Fibroblast of skin of left quadriceps (primary cell): ENCODE measurements at regions not wholly inside any gene's neighbourhood (a gene's known extent, or its start where the extent isn't known, plus 50 kb on each side); places are given as distances from the start of the nearest gene placed in this dataset.
A peak's percentile ranks its signal among the peaks of the same experiment; 100 is the strongest.

Source experiments
- DNase-seq, 2 experiments: peaks; one replicate each; pipeline ENCODE4 v3.0.0-alpha.2; 2013; ENCODE audit warnings: low read depth in 2 of 2

DNA sequence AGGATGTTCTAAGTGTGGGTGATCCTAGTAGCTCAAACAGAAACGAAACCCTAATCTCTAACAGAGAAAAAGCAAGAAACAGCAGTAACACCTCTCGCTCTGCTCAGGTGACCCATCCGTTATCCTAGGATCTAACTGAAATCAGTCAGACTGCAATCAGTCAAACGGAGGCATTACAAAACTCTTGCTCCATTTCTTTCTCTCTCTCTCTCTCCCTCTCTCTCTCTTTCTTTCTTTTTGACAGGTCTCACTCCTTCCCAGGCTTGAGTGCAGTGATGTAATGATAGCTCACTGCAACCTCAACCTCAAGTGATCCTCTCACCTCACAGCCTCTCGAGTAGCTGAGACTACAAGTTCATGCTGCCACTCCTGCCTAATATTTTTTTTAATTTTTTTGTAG lies 1283.5 kb upstream of the CELF2 start:
- no peak for DNase-seq

DNA sequence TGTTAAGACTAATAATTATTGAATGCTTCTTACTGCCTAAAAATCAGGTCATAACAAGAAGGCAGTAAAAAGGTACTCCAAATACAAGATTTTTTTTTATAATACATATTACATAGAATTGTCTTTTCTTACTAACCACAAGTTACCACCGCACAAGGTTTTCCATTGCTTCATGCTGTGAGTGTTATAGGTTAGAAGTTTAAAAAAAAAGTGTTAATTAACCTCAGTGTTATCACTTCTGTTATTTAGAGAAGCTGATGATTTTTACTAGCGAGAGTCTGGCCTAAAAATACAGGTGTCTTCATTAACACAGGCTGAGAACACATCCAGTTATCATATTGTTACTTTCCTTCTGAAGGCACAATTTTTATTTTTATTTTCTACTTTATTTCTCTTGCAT lies 1281.9 kb upstream of the CELF2 start:
- no peak for DNase-seq

DNA sequence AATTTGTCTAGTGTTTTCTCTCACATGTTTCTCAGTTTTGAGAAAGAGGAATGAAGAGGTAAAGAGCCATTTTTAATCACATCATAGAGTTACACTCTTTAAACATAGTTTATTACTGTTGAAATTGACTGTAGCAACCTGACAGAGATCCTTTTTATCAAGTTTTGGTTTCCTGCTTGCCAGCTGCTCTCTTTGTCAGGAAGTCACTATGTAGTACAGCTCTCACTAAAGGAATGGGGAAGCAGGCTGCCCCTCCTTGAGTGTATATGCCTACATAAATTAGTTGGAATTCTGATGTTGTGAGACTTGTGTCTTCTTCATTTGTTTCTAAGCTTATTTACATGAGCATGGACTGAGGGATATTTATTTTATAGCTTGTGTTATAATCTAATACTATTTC lies 1274.0 kb upstream of the CELF2 start:
- no peak for DNase-seq

DNA sequence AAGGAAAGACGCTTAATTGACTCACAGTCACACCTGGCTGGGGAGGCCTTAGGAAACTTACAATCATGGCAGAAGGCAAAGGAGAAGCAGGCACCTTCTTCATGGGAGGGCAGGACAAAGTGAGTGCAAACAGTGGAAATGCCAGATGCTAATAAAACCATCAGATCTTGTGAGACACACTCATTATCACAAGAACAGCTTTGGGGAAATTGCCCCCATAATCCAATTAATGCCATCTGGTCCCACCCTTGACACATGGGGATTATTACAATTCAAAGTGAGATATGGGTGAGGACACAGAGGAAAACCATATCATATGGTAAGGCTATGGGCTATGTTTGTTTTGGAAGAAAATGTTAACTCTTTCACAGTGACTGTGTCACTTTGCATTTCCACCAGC lies 1272.5 kb upstream of the CELF2 start:
- no peak for DNase-seq

DNA sequence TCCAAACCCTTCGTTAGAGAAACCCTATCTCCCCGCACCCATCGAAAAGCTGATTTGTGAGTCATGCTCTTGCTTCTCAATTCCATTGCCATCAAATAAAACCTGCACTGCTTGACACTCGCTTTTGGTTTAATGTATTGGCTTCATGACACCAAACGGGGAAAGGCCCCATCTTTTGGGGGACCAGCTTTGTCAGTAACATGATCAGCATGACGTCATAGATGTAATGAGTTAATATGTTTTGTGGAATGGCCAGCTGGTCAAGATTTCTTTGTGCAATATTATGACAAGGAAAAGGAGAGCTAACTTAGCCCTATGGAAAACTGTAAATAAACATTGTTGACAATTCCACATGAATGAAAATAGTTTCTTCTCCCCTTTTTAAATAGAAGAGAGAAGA lies 1260.5 kb upstream of the CELF2 start:
- no peak for DNase-seq

DNA sequence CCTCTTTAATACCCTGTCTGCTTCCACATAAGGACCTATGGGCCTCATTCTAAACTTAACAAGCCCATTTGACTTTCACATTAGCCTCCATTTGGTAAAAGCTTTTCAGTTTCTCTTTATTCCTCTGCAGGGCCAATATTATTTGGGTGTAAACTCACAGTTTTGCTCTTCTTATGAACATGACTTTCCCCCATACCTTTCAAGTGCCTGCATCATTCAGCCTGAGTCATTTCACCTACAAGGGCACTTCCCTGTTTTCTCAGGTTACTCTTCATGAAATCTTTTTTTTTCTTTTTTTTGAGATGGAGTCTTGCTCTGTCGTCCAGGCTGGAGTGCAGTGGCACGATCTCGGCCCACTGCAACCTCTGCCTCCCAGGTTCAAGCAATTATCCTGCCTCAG lies 1258.1 kb upstream of the CELF2 start:
- DNase-seq, result no peak

DNA sequence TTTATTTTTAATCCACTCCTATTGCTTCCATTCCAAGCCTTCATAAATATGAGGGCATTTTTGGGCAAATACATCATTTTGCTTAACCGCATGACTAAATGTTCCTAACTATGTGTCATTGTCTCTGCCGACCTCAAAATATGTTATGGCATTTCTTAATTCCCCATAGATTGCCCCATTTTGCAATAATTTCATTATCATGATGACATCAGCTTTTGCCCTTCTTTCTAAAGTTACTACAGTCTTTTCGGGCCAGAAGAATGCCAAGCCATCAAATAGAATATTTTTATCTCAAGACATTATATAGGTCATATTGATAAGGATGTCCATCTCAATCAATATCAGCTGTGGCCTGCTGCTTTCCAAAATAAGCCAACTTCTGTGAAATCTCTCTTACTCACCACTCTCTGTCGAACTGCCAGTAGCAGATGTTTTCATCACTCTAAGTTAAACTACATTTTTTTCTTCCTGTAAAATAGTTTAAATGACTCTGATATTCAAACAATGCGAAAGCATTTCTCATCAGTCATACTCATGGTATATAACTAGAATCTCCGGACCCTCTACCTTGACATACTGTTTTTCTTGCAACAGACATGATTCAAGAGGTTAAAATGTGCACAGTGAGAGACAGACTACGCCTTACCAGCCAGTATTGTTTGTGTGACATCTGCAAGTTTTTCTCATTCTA lies 1254.6 kb upstream of the CELF2 start:
- DNase-seq, result peak; percentile 89 to 91

DNA sequence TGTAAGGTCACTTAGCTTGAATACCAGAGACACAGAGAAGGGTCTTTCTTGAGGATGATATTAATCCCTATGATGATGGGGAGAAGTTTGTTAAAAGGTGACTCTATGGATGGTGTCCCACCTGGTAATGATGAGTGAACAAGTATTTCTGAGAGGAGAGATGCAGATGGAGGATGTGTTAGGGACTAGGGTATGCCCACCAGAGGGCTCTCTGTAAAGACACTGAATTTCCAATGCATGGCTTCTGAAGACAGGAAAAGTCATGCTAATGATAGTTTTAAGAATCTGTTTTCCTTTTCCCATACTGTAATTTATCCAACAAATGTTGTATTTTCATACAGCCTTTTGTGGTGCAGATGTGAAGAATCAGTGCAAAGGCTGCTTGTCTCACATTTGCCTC lies 1250.9 kb upstream of the CELF2 start:
- DNase-seq, result no peak

DNA sequence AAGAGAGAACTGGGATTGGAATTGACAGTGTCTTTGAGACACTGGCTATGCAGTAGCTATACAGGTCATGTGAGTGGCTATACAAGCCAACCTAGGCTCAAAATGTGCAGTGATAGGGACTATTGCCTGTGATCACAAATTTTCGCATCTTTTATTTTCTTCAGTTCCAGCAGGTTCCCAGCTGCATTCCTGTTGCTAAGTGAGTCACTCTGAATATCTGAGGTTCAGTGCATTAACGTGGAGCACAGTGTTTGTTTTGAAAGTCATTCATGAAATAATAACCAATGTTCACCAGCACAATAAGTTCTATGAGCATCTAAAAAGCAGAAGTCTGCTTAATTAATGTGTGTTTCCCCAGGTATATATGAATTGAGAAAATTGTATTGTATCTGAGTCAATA lies 1236.0 kb upstream of the CELF2 start:
- no peak for DNase-seq

DNA sequence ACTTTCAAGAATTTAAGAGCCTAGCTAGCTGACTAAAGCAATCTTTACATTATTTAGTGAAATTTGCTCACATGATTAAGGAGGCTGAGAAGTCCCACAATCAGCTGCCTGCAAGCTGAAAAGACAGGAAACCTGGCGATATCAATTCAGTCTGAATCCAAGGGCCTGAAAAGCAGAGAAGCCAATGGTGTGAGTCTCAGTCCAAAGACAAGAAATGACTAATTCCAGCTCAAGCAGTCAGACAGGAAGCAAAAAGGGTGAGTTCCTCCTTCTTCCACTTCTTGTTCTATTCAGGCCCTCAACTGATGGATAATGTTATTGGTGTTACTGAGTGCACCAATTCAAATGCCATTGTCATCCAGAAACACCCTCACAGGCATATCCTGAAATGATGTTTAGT lies 1231.6 kb upstream of the CELF2 start:
- no peak for DNase-seq

DNA sequence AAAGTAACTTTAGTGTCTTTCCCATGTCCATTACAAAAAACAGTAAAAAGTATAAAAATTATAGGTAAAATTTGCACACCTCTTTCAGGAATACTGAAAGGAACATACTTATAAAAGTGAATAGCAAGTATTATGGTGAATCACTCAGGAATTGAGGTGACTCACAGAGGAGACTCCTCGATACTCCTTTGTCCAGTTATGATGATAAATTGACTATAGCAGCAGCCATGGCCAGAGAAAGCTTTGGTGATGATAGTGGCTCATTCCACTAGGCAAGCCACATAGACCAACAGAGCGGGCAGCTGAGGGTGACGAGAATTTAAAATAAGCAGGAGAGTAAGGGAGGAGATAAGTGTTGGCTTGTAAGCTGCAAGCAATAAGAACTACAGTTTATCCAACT lies 1231.1 kb upstream of the CELF2 start:
- peak in 1 of 2 experiments; percentile 24 for DNase-seq

DNA sequence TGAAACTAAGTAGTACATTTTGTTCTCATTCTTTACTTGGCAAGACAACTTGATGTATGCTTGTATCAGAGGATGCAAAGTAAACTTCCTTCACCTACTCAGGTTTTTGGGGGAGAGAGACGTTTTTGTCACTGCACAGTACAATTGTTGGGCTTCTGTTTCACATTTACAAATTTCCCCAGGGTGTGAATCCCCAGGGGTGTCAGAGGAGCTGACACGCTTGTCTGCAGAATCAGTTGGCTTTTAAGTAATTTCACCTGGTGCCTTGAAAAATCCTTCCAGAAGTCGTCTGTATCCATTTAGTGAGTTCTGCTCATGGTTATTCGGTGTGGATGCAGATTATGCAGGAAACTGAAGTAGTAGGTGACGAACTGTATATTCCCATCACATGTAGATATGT lies 1227.7 kb upstream of the CELF2 start:
- DNase-seq, result no peak

DNA sequence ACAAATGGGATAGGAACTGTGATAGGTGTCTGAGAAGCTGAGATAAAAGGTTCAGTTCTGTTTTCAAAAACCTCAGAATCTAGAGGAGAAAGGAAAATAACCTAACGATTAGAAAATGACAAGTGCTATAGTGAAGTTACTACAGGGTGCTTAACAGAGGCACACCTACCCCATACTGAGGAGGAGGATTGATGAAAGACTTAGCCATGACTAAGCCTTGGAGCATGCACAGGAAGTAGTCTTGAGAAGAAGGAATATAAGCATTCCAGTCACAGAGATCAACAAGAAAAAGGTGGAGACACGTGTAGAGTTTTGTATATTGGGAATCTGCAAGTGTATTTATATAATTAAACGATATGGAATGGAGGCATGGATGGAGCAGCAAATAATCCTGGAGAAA lies 1225.5 kb upstream of the CELF2 start:
- no peak for DNase-seq

DNA sequence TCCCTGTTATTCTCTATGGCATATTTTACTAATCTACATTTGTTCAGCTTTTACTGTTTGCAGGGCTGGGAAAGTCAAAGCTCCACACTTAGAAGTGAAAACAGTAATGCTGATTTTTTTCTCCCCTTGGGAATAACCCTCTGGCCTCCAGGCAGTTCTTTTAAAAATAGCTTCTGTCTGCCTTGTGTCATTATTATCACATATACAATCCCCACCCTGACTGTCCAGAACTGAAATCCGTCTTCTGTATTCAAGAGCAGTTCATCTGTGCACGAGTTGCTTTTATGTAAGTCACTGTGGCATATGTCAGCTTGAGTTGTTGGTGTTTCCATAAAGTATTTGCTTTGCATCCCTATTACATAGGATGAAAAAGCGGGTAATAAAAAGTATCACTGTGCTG lies 1221.1 kb upstream of the CELF2 start:
- no peak for DNase-seq

DNA sequence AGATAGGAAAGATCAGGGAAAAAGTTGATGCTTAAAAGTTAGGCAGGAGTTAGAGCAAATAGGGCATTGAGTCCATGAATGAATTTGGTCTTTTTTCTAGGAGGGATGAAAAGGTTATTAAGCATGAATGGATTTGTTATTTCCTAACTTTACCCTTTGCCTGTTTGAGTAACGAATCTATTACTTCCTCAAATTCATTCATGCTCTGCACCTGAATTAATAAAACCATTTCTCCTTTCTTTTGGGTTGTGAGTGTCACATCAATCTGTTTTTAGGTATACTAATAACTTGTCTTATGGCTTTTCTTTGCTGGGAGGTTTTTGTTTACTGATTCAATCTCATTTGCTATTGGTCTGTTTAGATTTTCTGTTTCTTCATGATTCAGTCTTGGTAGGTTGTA lies 1217.7 kb upstream of the CELF2 start:
- no peak for DNase-seq

DNA sequence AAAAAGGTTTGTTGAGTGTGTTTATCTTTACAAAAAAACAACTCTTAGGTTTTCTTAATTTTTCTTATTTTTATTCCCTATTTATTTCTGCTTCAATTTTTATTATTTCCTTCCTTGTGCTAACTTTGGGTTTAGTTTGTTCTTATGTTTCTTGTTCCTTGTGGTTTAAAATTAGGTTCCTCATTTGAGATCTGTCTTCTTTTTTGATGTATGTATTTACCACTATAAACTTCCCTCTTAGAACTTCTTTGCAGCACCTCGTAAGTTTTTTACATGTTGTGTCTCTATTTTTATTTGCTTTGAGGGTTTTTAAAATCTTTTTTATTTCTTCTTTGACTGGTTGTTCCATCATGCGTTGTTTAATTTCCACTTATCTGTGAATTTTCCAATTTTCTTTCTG lies 1217.1 kb upstream of the CELF2 start:
- no peak for DNase-seq

DNA sequence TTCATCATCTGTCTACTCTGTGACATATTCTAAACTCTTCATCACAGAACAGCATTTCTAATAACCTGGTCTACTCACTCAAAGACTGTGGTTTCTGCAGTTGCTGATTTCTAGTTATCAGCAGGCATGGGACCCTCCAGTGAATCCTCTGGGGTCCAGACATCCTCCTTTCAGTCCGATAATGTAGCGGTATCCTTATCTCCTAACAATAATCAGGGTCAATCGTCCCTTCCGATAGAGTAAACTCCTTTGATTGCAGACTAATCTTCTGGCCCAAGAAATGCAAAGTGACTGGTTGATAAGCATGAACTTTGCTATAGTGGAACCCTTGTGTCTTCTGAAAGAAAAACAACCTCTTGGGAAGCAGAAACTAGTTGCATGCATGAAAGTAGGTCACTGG lies 1209.8 kb upstream of the CELF2 start:
- no peak for DNase-seq

DNA sequence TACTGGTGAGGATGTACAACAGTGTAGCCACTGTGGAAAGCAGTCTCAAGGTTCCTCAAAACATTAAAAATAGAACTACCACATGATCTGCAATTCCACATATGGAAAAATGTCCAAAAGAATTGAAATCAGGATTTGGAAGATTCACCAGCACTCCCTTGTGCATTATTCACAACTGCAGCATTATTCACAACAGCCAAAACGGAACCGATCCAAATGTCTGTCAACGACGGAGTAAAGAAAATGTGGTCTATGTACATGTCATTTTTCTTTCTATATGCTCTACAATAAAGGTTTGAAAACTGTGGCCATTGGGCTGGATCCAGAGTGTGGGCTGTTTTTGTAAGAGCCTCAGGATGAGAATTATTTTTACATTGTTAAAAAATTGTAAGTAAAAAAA lies 1206.1 kb upstream of the CELF2 start:
- DNase-seq, result peak in 1 of 2 experiments; percentile 6

DNA sequence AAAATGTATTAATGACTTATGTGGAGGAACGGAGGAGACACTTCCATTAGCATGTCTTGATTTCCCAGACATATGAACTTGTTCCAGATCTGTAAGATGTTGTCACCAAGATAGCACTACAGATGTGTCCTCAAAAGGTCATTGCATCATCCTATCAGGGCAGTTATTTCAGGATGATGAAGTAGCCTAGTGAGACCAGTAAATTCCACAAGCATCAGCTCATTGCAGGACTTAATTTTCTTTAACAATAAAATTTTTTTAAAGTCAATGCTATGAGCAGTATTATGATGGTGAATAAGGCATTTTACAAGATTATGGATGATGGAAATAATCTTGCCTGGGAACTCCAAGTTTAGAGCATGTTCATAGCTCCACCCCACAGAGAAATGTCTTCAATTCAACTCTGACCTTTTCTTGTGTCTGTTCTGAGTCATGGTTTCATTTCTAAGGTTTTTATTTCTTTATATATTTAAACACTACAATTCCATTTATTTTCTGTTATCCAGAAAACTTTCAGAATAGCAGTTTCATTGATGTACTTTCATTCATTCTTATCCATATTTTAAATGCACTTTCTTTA lies 1203.3 kb upstream of the CELF2 start:
- DNase-seq, result peak; percentile 34 to 35

DNA sequence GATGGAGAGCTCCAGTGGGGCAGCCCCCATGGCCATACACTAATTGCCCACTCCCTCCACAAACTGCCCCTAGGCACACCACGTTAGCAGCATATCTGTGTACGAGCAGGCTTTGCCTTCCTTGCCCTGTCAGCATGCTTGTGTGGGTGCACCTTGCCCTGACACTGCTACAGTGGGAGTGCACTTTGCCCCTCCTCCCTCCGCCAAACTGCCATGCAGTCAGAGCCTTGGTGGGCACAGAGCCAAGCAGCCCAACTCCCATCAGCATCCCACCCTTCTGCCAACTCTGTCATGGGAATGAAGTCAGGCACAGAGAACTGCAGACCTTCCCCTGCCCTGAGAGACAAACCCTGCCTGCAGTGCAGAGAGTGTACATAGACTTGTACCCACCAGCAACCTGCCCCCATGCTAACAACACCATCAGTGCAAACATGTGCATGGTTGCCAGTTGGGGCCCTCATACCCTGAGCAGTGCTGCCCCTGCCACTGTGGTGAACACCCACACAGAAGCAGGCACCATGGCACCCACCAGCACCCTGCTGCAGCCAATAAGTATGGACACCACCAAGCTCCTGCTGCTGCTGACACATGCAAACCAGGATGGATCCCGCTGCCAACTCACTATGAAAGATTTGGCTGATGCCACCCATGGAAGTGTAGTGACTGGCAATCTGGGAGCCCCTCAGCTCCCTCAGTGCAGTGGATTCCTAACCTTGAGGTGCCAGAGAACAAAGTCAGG lies 1197.7 kb upstream of the CELF2 start:
- no peak for DNase-seq

DNA sequence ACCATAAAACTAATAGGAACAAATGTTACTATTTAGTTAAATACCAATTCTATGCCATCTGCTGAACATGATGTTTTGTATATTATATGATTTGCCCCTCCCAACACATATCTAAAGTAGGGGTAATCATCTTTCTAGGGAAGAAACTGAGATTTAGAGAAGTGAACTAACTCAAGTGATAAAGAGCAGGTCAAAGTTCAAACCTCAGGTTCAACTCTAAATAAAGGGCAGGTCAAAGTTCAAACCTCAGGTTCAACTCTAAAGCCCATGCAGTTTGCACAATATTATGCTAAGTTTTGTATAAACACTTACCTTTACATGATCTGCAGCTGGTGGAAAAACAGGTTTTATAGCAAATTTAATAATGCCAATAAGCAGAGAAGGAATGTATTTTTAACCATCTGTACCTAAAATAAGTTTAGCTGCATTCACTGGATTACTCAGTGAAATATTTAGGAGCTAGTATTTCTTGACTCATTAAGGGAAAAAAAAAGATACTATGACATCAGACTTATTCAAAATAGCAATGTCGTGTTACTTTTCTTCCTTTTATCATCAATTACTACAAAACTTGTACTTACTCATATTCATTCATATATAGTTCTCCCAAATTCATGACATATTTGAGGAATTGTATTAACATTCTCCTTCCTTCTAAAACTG lies 1194.3 kb upstream of the CELF2 start:
- DNase-seq, result no peak

DNA sequence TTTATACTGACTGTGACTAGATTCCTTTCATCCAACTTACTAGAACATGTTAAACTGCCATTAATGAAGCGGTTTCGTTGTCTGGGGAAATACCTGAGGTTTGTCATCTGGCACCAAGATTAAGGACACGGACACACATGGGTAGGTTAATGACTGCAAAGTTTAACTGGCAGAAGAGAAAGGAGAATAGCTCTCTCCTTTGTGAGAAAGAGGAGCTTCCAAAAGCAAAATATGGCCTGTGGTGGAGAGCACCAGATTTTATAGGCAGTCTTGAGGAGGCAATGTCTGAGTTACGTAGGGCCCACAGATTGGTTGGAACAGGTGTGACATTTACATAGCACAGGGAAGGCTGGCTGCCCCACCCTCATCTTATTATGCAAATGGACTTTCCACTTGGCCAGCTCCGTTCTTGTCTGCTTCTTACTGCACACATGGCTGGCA lies 1193.0 kb upstream of the CELF2 start:
- no peak for DNase-seq
